NCI-H1694 (cell line): ENCODE measurements at regions not wholly inside any gene's neighbourhood (a gene's known extent, or its start where the extent isn't known, plus 50 kb on each side); places are given as distances from the start of the nearest gene placed in this dataset.
"Not testable (repeated sequence)": the region's sequence is repeated elsewhere in the genome, so short reads cannot be mapped to it uniquely, and the experiment has no call there.

Experiments used
- DNase-seq: peaks from one replicate; lab custom pipeline; 2025; lab: John Stamatoyannopoulos, UW

- no peak for DNase-seq
Observed at GRCh38 chr6:40152196-40152595, 217.9 kb upstream of the MOCS1 start.

DNA sequence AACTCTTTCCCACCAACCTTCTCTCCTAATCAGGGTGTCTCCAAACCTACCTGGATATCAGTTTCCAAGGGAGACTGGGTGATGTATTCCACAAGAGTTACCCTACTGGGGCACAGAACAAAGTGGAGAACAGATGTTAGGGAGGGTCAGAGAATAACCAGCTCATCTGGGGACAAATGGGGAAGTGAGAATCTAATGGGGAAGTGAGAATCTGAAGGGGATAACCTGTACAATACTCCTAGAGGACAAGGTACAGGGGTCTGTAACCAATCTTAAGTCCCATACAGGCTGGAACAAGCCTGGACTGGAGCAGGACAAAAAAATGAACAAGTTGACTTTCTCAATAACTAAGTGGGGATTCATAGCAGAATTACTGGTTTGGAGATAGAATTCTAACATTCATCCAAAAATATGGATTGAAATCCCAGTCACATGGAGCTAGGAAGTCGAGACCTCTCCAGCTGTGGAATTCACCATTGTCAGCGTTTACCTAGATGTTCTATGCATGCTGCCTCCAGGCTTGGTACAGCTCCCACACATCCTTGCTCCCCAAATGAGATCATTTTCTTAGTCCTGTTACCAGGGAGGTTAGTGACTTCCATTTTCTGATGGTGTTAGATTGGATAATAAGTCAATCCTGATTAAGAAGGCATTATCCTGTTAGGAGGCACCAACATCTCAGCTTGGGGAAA is 214.8 kb upstream of the MOCS1 start:
- DNase-seq: no peak

DNA sequence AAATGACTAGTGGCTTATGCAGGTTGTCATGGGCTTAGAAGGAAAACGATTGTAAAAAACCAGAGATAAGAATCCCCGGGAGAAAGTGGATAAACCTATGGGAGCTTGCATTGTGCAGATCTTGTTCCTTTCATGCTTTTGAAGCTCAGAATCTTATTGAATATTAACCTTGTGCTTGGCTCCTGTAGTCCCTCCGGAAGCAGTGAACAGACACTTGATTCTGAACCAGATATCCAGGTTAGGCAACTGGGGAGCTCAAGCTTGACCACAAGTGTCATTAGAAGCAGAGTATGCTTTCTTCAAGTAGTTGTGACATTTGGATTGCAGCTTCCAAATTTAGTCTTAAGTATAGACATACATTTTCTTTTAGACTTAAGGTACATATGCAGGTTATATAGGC is 212.6 kb upstream of the MOCS1 start:
- no peak for DNase-seq

DNA sequence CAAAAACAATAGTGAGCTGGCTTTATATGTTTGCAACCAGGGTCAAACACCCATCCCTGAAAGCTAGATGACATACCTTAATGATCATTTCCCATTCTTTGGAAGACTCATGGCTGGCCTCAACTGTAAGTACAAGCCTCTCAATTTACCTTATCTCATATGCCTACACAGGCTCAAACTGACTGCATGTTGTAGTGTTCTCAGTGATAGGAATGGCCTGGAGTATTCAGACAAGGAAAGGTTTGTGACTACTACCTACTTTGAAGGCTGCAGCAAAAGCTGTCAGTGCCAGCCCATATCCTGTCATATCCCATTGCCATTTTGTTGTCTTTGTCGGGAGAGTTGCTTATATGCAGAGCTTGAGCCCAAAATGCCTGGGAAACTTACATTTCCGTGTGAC is 205.2 kb upstream of the MOCS1 start:
- no peak for DNase-seq

DNA sequence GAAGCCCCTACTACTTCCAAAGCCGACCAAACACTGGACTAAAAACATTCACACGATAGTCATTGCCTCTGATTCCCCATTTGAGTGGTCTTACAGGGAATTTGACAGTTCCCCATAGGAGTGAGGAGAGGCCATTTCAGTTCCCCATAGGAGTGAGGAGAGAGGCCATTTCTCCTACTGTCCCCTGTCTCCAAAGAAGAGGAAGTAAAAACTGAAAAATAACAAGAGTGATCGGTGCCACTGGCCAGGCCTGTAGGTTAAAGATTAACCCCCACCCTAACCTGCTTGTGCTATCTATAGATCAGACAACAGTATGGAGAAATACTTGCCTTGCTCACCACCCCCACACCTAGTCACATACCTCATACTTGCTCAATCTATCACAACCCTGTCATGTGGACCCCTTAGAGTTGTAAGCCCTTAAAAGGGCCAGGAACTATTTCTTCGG is 204.0 kb upstream of the MOCS1 start:
- no peak for DNase-seq

DNA sequence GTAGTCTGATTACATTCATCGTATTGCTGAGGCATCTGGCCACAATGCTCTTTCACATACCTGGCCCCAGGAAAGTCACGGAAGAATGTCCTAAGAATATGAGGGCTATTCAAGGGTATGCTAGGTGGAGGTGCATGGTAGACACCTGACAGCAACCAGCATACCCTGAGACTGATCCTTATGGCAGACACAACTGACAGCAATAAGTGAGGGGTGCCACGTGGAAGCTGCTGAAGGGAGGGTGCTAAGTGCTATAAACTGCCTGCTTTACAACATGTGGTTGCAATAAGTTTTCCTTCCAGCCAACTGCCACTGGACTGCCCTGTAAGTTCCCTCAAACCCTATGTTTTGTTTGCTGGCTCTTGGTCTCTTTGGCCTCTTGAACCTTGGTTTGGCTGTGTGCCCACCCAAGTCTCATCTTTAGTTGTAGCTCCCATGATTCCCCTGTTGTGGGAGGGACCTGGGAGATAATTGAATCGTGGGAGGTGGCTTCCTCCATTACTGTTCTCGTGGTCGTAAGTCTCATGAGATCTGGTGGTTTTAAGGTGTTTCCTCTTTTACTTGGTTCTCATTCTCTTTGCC is 201.3 kb upstream of the MOCS1 start:
- DNase-seq: no peak

DNA sequence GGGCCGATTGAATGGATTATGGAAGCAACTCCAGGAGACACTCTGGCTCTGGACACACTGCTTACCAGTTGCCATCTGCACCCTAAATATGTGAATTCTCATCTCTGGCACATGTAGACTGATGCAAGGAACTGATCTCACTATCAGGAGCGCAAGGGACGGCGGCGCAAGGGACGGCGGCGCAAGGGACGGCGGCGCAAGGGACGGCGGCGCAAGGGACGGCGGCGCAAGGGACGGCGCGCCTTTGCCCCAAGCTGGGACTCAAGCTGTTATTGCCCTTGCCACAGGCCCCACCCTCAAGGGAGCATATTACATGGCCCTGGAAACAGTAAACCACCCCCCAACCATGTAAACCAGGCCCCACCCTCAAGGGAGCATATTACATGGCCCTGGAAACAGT is 199.7 kb upstream of the MOCS1 start:
- DNase-seq: not testable (repeated sequence)

DNA sequence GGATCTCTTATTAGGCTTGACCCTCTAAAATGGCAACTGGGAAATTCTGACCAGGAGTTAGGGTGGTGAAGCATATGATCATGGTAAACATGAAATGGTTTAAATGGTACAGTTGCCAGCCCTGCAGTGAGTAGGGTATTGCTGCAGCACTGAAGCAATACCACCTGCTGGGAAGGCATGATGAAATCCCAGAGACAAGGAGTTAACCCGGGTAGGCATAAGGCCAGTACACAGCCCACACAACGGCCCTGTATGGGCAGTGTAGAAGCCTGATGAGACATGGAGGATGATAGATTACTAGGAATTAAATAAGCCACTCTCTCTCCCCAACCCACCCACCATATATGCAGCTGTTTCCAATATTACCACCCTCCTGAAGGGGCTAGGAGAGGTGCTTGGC is 197.4 kb upstream of the MOCS1 start:
- no peak for DNase-seq

GRCh38 chr6:40128127-40128526 is 193.9 kb upstream of the MOCS1 start:
- no peak for DNase-seq

GRCh38 chr6:40125680-40126394 is 191.6 kb upstream of the MOCS1 start:
- DNase-seq: no peak

DNA sequence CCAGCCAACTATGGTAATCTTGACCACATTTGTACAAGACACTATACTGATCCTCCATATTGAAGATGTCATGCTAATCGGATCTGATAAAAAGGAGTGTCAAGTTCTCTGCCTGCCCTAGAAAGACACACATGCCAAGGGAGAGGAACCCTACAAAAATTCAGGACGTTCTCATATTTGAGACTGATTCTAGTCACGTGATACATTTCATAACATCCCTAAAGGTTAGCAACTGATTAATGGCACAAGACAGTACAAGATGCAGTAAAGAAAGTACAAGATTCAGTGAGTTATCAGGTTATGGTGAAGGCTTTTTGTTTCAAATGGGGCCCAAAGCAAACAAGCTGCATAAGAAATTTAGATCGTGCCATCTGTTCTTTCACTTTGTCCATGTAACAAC is 190.7 kb upstream of the MOCS1 start:
- no peak for DNase-seq

GRCh38 chr6:40116832-40117231 is 182.6 kb upstream of the MOCS1 start:
- no peak for DNase-seq

DNA sequence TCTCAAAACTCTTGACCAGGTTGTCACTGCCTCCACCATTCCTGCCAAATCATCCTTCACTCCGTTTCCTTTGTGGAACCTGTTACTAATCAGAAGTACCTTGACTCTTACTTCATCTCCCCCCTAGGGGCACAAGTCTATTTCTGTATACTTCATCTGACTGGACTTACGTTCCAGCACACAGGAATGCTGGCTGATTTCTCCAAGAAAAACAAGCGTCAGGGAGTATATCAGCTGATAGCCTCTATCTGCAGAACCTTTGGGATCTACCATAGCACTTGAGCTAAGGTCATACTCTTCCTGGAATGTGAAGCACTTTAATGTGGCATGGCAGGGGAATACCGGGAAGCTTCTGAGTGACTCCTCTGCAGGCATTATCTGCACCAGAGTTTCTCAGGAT is 178.1 kb upstream of the MOCS1 start:
- no peak for DNase-seq

- no peak for DNase-seq
Observed at GRCh38 chr6:40108736-40109135, 174.5 kb upstream of the MOCS1 start.

DNA sequence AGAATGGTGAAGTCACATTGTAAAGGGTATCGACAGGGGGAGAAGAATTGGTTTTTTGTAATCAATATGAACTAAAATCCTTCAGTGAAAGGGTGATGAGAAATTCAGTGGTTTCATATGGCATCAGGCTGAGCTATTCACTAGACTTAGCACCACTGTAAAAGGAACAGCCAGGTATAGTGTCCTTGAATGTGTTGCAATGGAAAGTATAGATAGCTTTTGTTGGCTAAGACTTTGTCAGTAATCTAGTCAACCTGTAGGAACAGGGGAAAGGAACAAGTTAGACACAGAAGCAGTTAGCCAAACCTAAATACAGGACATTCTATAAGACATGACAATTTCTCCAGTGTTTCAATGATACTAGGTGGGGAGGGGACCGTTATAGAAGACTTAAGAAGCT is 172.6 kb upstream of the MOCS1 start:
- no peak for DNase-seq

- DNase-seq: no peak
Observed at GRCh38 chr6:40098774-40099173, 164.5 kb upstream of the MOCS1 start.

DNA sequence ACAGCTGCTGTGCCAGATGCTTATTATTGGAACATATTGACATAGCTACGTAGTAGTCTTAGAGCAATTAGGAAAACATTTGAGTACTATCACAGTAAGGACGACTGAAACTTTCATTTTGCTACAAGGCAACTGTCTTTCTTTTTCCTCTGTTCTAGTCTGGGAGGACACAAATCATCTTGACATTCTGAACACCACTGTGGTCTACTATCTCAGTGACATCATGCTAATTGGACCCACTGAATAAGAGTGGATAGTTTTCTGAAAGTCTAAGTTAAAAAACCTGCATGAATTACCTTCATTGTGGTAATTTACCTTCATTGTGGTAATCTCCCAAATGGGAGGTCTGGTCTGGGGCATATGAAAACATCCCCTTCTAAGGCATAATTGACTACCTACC is 163.3 kb upstream of the MOCS1 start:
- DNase-seq: peak; percentile 5

GRCh38 chr6:40083141-40083920 is 149.1 kb upstream of the MOCS1 start:
- no peak for DNase-seq

DNA sequence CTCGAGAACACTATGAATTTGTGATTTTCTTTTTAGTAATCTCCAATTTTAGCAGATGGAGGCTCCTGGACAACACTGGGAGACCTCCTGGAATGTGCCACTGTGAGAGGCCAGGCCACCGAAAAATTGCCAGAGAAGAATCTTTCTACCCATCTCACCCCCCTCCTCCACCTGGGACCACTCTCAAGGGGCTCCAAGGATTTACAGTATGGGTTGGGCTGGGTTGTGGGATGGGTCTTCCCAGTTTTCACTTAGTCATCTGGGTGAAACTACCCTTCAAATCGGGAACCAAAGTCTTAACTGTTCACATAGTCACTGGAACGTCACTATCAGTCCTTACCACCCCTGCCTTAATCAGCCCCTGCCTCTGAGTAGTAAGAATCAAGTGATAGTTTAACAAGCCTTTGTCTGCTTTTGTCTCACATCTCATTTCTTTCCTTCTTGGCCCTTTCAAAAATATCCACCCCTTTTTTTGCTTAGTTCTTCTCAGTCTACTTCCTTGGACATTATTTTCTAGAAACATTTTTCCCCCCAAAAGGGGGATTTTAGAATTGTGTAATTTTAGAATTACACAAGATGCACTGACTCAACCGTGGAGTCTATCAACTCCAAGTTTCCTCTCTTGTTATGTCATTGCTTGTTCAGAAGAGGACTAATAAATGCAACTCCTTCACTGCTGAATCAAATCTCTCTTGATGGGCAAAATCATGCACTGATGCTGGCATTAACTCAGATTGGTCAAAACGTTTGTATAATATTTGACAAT is 148.2 kb upstream of the MOCS1 start:
- DNase-seq: no peak

DNA sequence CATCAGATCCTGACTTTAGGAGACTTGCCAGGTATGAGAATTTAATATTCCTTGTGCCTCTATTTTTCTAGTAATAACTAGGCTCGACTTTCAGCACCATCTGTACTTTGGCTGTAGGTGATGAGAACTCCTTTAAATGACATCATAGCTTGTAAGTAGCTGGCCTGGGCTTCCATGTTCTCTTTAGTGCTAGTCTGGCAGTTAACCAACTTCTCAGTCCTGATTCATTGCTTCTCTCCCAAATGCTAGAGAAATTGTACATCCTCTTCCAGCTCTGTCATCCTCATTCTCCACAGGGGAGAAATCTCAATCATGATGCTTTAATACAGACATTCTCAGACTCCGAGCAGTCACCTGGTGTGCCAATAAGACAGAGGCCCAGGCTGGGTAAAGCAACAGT is 143.5 kb upstream of the MOCS1 start:
- DNase-seq: no peak

DNA sequence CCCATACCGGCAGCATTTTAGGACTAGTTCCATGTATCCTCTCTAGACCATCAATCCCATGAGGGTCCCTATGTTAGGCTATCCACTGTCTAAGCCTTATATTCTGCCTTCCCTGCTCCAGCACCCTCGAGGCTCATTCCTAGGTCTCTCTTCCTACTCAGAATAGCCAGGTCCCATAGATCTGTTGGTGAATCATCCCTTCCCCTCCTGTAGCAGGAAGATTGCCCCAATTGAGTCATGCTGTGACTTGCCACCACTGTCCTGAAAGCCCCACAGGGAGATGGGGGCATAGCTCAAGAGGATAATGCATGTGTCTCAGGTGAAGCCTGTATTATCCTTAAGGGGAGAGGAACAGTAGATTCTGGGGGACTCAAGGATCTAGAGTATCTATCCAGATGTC is 143.1 kb upstream of the MOCS1 start:
- no peak for DNase-seq

- no peak for DNase-seq
Observed at GRCh38 chr6:40075056-40075590, 140.9 kb upstream of the MOCS1 start.
